GM18517 (cell line): ENCODE measurements at regions not wholly inside any gene's neighbourhood (a gene's known extent, or its start where the extent isn't known, plus 50 kb on each side); places are given as distances from the start of the nearest gene placed in this dataset.

Source experiments
- ATAC-seq: cut with Tn5 transposase; IDR thresholded peaks from one replicate; pipeline ENCODE4 v1.9.1; 2021; ENCODE audit warnings: mild to moderate bottlenecking, moderate library complexity; ENCODE audit not compliant: unreplicated experiment

DNA sequence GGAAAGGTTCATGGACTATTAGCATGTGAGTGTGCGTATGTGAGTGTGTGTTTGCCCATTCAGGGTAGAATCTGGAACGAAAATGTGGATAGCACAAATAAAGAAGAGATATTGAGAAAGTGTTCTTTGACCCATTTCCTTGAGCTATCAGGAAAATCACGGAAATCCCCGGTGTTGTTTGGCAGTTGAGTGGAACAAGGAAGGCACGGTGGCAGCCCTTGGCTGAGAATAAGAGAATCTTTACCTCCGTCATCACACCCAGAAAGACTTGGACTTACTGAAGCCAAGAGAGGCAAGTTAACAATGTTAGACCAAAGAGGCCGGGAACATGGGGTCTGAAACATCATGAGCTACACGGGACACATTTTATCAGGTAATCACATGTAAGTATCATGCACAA, 588.9 kb upstream of the BTBD3 start:
- ATAC-seq, result no peak

DNA sequence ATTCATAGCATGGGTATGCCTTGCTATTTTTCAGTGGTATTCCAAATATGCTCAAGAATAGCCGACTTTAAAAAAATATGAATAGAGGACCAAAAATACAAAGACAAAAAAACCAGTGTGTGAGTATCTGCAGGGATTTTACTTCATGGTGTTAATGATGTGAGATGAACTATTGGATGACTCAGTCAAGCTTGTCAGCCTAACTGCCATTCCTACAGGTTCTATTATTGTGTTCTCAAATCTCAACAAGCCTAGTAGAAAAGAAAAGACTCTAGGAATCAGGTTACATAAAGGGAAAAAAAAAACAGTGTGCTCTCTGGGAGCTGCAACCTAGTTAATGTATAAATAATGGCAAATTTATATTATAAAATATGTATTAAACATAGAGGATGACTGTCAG, 588.4 kb upstream of the BTBD3 start:
- no peak for ATAC-seq

DNA sequence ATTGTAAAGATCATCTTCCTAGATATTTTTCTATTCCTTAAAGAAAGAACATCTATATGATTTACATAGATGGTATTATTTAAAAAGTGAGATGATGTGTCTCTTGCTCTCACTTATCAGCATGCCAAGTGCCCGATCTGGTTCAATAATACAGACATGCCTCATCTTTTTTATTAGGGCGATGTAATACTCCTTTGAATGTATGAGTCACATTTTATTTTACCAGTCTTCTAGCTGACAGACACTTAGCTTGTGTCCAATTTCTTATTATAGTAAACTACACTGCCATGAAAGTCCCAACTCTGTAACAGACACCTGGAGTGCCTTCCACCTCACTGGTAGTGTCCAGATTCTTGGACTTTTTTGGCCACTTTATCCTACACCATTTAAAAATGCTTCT, 586.6 kb upstream of the BTBD3 start:
- ATAC-seq, result no peak

DNA sequence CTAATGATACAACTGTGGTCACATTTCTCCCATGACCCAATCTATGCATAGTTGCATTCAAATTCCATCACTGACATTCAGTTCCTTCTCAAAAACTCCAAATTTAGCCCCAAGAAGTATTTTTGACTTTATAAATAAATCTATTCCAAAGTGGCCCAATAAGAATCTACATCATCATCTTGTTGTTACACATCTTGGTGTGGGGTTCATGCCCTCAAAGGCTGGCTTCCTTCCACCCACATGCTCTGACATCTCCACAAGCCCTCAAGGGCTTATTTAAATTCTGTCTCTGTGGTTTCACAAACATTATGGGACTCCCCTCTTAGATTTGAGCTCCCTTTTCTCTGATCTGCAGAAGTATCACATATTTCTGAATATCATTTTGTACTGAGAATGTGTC, 585.3 kb upstream of the BTBD3 start:
- ATAC-seq, result no peak

DNA sequence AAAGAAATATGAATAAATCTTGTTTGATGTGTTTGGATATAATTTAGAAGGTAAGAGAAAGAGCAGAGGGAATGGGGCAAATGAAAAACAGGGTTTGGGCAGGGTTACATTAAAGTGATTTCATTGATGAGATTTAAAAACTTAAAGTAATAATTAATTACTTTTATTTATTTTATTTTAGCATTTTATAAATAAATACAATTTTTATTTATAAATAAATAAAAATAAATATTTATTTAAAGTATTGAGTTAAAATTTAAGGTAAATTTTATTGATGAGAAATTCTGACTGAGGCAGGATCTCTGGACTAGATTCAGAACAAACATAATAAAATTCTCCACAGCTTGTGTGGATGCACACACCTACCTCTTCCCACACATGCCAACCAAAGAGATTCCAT, 584.1 kb upstream of the BTBD3 start:
- no peak for ATAC-seq

DNA sequence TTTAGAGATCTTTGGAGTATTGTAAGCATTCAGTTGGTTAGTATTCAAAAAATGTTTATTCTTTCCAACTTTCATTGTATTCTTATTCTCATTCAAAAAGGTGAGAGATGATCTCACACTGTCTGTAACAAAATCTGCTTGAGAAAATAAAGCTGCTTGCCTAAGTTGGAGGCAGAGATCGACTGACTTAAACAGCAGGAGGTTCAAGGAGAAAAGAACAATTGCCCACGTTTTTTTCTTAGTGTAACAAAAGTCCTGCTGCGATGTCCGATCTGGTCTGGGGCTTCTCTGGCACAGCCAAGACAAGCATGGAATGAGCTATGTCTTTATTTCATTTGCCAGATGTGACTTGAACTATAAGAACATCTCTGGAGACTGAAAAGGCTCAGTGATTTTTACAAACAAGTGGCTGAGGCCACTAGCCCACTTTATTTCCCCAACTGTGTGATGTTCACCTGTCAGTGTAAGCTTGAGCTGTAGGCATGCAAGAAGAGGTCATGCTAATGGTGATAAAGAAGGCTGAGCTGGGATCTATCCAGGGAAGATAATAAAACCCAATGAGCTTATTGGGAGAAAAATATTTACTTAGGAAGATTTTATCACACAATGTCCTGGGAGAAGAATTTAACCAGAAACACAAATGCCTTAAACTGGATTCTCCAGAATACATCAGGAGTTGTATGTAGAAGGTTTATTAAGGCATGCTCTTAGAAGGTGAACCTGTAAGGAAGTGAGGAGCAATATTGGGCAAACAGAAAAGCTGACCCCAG, 580.1 kb upstream of the BTBD3 start:
- ATAC-seq, result no peak

DNA sequence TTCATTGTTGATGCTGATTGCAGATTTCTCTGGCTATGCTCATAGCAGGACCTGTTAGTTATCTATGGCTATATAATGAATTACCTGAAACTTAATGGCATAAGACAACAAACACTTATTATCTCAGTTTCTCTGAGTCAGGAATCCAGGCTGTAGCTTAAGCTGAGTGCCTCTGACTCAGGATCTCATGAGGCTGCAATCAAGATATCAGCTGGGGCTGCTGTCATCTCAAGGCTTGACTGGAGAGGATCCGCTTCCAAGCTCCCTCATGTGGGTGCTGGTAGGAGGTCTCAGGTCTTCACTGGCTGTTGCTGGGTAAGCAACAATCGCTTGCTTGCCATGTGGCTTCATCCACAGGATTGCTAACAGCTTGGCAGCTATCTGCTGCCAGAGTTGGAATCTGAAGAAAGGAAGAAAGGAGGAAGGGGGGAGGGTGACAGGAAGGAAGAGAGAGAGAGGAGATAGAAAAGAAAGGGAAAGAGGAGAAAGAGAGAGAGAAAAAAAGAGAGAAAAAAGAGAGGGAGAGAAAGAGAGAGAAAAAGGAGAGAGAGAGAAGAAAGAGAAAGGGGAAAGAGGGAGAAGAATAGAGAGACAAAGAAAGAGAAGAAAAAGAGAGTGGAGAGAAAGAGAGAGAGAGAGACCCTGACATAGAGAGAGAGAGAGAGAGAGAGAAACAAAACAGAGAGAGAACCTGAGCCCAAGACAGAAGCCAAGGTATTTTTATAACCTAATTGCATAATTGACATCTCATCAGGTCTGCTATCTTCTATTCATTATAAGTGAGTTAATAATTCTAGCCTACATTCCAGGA, 579.0 kb upstream of the BTBD3 start:
- ATAC-seq, result no peak

DNA sequence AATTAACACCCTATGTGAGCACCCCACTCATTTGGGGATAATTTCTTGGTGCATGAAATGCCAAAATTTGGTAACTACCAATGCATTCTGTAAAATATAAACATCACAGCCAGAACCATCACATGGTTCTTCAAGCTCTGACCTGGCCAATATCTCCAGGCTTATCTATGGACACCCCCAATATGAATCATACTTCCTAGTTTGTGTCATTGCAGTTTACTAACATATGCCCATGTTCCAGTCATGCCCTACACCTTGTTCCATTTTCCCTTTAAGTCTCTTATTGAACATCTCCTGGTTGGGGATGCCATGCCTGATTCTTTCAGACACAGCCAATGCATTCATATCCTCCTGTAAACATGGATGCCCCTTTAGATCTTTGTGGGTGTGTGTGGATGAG, 572.8 kb upstream of the BTBD3 start:
- ATAC-seq, result no peak

DNA sequence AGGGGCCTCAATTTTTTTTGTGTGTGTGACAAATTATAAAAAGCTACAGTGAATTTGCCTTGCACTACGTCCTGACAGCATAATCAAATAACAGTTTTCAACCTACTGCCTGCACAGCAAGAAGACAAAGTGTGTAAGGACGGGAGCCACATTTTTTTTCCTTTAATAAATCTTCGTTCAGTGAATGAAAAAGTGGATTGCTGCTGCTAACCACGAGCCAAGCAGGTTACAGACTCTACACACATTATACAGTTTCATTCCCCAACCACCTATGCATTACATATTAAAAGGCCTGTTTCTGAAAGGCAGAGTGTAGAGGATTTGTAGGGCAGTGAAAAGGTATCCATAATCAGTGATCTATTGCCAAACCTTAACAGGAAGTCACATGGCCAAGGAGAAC, 570.0 kb upstream of the BTBD3 start:
- no peak for ATAC-seq

DNA sequence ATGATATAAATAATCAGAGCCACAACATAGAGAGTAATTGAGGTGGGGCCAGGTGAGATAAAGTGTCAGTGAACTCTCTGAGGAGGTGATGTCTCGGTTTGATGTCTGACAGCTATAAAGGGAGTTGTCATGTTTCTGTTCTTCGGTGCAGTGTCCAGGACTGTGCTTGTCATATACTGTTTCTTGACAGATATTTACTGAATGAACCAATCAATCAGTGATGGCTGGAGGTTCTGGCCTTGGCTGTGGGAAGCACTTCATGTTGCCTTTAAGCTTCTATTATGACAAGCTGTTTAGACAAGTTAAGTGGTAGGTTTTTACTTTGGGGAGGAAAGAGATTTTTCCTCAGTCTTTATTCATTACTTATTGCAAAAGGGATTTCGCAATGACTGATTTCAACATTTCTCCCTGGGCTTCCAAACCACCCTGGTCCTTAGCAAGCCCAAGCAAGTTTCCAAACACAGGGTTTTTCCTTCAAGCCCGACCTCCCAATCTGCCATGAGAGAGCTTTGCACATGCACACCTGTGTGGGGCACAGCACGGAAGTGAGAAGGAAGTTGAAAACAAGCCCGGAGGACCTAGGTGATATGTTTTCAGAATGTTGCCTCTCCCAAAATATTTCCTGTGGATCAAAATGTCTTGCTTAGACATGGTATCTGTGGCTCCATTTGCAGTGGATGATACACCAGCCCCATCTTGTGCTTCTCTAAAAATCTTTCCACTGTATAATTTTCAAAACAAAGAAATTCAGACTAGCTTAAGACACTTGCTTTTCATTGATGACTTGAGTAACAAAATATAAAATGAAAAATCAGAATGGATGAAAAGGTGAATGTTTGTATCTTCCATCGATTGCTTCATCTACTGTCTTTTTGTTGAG, 567.3 kb upstream of the BTBD3 start:
- no peak for ATAC-seq

DNA sequence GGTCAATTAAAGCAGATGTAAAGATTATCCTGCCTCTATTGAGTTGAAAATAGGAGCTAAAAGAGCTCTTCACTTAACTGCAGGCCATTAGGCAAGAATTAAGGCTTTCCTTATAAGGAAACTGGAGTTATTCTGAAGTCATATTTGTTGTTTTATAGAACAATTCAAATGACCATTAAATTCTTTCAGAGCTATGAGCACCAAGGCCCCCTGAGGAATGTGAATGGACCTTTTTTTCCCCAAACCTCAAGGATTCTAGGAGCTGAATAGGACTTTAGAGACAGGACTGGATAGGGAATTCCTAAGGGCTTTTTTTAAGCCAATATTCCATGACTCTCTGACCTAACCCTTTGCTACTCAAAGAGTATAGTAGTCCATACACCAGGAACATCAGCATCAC, 565.7 kb upstream of the BTBD3 start:
- no peak for ATAC-seq

DNA sequence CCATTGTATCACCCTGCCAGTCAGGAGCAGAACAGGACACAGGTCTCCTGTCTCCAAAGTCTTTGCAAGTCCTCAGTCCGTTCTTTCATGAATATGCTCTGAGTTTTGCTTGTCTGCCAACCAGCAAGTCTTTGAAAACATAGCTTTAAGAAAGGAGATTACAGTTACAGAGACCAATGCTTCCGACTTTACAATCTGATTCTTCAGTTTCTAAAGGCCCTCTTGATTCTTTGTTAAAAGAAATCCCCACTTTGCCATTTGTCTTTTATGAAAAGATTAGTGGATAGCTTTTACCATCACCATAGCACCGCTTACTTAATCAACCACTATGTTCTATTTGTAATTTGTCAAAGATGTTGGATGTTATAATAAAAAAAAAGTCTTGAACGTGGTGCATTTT, 562.8 kb upstream of the BTBD3 start:
- ATAC-seq, result no peak

DNA sequence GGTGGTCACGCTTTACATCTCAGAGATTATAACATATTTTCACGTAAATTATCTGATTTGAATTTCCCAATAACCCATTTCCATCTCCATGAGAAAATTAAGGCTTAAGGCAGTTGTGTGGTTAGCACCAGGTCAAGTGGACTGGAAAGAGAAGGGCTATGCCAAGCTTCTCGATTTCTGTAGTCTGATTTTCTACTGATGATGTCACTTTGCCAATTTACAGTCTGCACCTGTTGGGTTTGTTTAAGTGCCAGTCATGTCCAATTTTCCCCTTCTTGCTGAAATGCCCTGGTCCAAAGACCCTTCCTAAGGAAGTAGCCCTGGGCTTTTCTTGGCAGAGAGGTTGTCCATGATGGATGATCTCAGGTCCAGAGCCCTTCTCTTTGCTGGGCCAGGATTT, 562.3 kb upstream of the BTBD3 start:
- no peak for ATAC-seq

DNA sequence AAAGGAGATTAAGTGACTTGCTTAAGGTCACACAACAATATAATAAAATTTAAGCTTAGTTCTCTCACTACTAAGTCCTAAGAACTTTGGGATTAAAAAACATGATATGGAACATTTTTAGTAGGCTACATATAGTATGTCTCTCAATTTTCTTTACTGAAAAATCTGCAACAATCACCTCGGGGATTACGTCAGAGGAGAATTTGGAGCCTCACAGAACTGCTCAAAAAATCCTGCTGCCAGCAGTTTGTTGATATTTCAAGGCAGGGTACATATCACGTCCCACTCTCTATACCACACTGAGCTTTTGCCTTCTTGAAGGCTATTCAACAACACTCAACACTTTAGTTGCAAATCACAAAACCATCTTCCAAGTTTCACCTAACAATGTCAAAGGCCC, 561.6 kb upstream of the BTBD3 start:
- no peak for ATAC-seq

DNA sequence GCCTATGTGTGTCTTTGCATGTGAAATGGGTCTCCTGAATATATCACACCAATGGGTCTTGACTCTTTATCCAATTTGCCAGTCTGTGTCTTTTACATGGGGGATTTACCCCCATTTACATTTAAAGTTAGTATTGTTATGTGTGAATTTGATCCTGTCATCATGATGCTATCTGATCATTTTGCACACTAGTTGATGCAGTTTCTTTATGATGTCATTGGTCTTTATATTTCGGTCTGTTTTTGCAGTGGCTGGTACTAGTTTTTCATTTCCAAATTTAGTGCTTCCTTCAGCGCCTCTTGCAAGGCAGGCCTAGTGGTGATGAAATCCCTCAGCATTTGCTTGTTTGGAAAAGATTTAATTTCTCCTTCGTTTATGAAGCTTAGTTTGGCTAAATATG, 555.2 kb upstream of the BTBD3 start:
- ATAC-seq, result no peak

DNA sequence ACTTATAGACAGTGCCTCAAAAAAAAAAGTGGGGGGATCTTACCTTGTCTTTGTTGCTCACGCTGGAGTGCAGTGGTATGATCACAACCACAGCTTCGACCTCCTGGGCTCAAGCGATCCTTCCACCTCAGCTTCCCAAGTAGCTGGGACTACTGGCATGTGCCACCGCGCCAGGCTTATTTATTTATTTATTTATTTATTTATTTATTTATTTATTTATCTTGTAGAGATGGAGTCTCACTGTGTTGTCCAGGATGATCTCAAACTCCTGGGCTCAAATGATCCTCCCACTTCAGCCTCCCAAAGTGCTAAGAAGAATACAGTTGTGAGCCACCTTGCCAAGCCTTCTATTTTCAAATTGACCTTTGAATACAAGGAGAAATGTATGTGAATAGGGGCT, 553.0 kb upstream of the BTBD3 start:
- ATAC-seq, result no peak

DNA sequence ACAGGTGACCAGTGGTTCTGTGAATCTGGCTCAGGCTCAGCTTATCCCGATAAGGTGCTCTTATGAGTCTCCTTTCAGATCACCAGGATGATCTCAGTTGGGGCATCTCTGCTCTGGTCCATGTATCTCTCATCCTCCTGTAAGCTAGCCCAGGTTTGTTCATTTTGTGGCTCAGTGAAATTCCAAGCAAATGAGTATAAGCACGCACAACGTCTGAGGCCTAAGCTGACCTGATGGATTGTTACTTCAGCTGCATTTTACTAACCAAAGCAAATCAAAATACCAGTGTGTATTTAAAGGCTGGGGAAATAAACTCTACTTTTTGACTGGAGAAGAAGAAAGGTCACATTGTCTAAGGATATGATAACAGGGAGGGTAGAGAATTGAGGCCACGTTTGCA, 551.0 kb upstream of the BTBD3 start:
- no peak for ATAC-seq

DNA sequence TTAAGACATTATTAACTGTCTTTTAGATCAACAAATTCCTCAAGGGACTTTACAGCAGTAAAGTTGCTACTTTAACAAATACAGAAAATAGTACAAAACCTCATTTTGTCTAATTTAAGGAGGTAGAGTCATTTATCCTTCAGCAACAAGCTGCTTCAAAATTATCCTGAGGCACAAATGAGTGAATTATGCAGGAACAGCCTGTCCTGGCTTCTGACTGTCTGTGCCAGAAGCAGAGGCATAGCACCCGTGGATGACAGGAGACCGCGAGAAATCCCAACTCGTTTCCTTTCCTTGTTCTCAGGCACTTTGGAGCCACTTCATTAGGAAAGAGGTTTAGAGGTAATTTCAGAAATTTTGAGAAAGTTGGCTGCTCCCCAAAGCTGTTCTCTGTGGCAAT, 549.2 kb upstream of the BTBD3 start:
- no peak for ATAC-seq

DNA sequence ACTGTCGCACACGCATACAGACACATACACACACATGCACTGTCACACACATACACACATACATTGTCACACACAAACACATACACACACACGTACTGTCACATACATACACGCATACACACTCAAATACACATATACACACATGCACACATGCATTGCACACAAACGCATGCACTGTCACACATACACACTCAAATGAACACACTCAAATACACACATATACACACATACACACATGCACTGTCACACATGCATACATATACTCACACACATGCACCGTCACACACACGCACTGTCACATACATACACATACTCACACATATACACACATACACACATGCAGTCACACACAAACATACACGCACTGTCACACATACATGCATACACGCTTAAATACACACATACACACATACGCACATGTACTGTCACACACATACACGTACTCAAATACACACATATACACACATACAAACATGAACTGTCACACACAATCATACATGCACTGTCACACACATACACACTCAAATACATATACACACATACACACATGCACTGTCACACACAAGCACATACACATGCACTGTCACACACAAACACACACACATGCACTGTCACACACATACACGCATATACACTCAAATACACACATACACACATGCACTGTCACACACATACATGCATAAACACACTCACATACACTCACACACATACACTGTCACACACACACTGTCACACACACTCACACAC, 548.6 kb upstream of the BTBD3 start:
- ATAC-seq, result no peak

DNA sequence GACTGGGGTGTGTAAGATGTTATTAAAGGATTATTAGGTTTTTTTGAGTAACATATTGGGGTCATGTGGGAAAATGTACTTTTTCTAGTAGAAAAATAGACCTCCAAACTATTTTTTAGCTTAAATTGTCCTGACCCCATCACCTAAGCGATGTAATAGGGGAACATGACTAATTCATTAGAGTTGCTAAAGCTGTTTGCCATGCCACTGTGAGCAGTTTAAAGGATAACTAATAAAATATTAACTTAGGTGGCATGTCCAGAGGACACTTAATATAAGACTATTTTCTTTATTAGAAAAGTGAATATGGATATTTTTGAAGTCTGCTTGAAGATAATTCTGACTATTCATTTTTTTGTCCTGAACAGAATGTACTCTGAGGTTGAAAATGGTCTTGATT, 545.9 kb upstream of the BTBD3 start:
- ATAC-seq, result no peak
